ENCODE measurements at regions not wholly inside any gene's neighbourhood (a gene's known extent, or its start where the extent isn't known, plus 50 kb on each side); places are given as distances from the start of the nearest gene placed in this dataset.

GRCh38 chr12:86627001-86627400, 370.8 kb upstream of the MGAT4C start:
- TF ChIP-seq CTCF (IDR thresholded peaks at IDR 0.05) = no peak
- TF ChIP-seq EP300 (IDR thresholded peaks at IDR 0.05) = no peak
- no peak for TF ChIP-seq POLR2AphosphoS5 (IDR thresholded peaks at IDR 0.05)
- no peak for TF ChIP-seq POLR2A (IDR thresholded peaks at IDR 0.05)
